ENCODE measurements at regions not wholly inside any gene's neighbourhood (a gene's known extent, or its start where the extent isn't known, plus 50 kb on each side); places are given as distances from the start of the nearest gene placed in this dataset.

DNA sequence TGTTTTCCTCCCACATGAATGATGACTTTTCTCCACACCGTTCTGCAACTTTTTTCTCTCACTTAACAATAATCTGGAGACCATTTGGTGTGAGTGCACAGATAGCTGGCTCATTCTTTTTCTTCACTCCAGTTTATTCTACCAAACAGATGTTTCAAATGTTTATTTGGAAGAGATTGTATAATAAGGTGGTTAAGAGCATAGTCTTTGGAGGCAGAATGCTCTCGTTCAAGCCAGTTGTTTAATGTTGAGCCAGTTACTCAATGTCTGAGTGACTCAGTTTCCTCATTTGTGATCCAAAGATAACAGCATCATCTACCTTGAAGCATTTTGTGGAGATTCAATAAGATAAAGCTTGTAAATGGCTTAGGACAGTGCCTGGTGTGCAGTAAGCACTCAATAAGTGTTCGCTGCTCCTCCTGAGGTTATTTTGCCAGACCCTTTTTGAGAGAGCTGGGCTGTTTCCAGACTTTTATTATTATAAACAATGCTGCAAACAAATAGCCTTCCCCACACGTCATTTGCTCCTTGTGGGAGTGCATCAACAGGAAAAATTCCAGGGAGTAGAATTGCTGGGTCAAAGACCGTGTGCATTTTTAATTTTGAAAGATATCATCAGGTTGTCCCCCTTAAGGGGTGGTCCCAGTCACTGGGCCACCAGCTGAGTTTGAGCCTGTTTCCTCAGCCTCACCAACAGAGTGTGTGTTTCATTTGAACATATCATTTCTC, 70.6 kb downstream of the VEGFA start:
- in situ Hi-C loops (cut with HindIII; ENCODE audit: extremely low pct_ligation_motif_present, low pct_unique_long_range_greater_than_20kb) = no loop called here
- CTCF ChIA-PET (ENCODE audit: low intra/inter-chr PET ratio, low total read pairs) = no interaction called here
- TF ChIP-seq ZNF761 (CRISPR knock-in tag; conservative IDR thresholded peaks at IDR 0.05) = no peak
- TF ChIP-seq ZFP41 (CRISPR knock-in tag; IDR thresholded peaks at IDR 0.05; ENCODE audit: borderline replicate concordance) = no peak
- no peak for TF ChIP-seq ZNF431 (CRISPR knock-in tag; IDR thresholded peaks at IDR 0.05; ENCODE audit: borderline replicate concordance, low read depth)
- no peak for TF ChIP-seq ZBTB37 (CRISPR knock-in tag; IDR thresholded peaks at IDR 0.05)
- TF ChIP-seq ZNF766 (CRISPR knock-in tag; IDR thresholded peaks at IDR 0.05; ENCODE audit: borderline replicate concordance) = no peak
- TF ChIP-seq, protein P1, sequence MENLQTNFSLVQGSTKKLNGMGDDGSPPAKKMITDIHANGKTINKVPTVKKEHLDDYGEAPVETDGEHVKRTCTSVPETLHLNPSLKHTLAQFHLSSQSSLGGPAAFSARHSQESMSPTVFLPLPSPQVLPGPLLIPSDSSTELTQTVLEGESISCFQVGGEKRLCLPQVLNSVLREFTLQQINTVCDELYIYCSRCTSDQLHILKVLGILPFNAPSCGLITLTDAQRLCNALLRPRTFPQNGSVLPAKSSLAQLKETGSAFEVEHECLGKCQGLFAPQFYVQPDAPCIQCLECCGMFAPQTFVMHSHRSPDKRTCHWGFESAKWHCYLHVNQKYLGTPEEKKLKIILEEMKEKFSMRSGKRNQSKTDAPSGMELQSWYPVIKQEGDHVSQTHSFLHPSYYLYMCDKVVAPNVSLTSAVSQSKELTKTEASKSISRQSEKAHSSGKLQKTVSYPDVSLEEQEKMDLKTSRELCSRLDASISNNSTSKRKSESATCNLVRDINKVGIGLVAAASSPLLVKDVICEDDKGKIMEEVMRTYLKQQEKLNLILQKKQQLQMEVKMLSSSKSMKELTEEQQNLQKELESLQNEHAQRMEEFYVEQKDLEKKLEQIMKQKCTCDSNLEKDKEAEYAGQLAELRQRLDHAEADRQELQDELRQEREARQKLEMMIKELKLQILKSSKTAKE (CRISPR knock-in tag; IDR thresholded peaks at IDR 0.05; ENCODE audit: borderline replicate concordance) = no peak
- no peak for TF ChIP-seq DNMT3B (CRISPR knock-in tag; conservative IDR thresholded peaks at IDR 0.05)
- no peak for TF ChIP-seq ZKSCAN5 (CRISPR knock-in tag; IDR thresholded peaks at IDR 0.05)
- TF ChIP-seq ZNF451 (CRISPR knock-in tag; IDR thresholded peaks at IDR 0.05) = no peak
- TF ChIP-seq KMT2A (CRISPR knock-in tag; IDR thresholded peaks at IDR 0.05) = no peak

More for the DNA sequence above, 70.6 kb downstream of the VEGFA start:
- Histone ChIP-seq H3K27me3 (ENCODE audit: control insufficient read depth in 1 of 2, insufficient read depth in 2 of 2, low read length in 2 of 2) (peaks cover 9 to 33% of the 10 kb centered on the region in 2 experiments), H3K4me2 (ENCODE audit: low read depth, low read length) (no peak overlapping the region), H3K9me3 (ENCODE audit: low read length) (no peaks in the 10 kb centered on the region), H3K4me3 (replicated peaks in 1 of 3; ENCODE audit: insufficient read depth in 1 of 3, low read depth in 2 of 3, low read length in 3 of 3) (no peak overlapping the region), H3K27ac (ENCODE audit: extremely low read length, insufficient read depth, low read length) (no peak overlapping the region), H3K36me3 (replicated peaks in 1 of 2; ENCODE audit: control insufficient read depth in 1 of 2, insufficient read depth in 2 of 2, low read length in 2 of 2) (no peaks in the 10 kb centered on the region), H2AFZ (ENCODE audit: low read length) (no peak overlapping the region), H3K9ac (ENCODE audit: insufficient read depth, low read depth, low read length) (no peak overlapping the region), H3K79me2 (ENCODE audit: insufficient read depth, low read length) (no peaks in the 10 kb centered on the region), H3K4me1 (ENCODE audit: insufficient read depth, low read length) (peaks cover 56% of the 10 kb centered on the region), H4K20me1 (ENCODE audit: insufficient read depth, low read length) (no peaks in the 10 kb centered on the region)
- no peak for ATAC-seq
- FAIRE-seq = no peak
- 7% methylated on average over 5 of the region's 5 CpGs for WGBS (ENCODE audit: low lambda C conversion rate)
- POLR2A ChIA-PET = no interaction called here
- no peak for DNase-seq (ENCODE audit: low spot score)
- intact Hi-C loops (cut with micrococcal nuclease; ENCODE audit: unreplicated experiment) = no loop called here
- no TSS peak for BruUV-seq (replicated peaks)
